GM10266 (cell line): ENCODE measurements at regions not wholly inside any gene's neighbourhood (a gene's known extent, or its start where the extent isn't known, plus 50 kb on each side); places are given as distances from the start of the nearest gene placed in this dataset.
"Not testable (repeated sequence)": the region's sequence is repeated elsewhere in the genome, so short reads cannot be mapped to it uniquely, and the experiment has no call there.

Experiments used
- DNase-seq: peaks from one replicate; pipeline ENCODE4 v3.0.0; 2012; ENCODE audit errors: extremely low spot score
- TF ChIP-seq, protein P1 (sequence below): IDR thresholded peaks from 2 replicates; pipeline ENCODE4 v1.5.1; 2012; ENCODE audit warnings: mild to moderate bottlenecking, low read depth; ENCODE audit not compliant: control insufficient read depth, insufficient read depth; ENCODE audit errors: missing control alignments

DNA sequence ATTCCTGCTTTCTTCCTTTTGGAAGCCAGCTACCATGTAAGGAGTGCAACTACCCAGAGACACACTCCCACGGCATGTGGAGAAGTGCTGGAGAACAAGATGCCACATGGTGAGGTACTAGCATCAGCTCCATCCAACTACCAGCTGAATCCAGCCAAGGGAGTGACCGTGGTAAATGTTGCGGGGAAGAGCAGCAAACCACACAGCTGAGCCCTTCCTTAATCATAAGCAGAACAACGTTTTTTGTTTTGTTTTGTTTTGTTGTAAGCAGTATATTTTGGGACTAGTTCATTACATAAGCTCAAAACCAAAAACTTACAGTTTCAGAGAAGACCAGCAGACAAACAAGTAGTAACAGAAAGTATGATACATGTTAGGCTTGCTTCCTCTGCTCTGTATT, 212.6 kb upstream of the ATP10A start:
- no peak for DNase-seq
- TF ChIP-seq, protein P1, sequence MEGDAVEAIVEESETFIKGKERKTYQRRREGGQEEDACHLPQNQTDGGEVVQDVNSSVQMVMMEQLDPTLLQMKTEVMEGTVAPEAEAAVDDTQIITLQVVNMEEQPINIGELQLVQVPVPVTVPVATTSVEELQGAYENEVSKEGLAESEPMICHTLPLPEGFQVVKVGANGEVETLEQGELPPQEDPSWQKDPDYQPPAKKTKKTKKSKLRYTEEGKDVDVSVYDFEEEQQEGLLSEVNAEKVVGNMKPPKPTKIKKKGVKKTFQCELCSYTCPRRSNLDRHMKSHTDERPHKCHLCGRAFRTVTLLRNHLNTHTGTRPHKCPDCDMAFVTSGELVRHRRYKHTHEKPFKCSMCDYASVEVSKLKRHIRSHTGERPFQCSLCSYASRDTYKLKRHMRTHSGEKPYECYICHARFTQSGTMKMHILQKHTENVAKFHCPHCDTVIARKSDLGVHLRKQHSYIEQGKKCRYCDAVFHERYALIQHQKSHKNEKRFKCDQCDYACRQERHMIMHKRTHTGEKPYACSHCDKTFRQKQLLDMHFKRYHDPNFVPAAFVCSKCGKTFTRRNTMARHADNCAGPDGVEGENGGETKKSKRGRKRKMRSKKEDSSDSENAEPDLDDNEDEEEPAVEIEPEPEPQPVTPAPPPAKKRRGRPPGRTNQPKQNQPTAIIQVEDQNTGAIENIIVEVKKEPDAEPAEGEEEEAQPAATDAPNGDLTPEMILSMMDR, result no peak

DNA sequence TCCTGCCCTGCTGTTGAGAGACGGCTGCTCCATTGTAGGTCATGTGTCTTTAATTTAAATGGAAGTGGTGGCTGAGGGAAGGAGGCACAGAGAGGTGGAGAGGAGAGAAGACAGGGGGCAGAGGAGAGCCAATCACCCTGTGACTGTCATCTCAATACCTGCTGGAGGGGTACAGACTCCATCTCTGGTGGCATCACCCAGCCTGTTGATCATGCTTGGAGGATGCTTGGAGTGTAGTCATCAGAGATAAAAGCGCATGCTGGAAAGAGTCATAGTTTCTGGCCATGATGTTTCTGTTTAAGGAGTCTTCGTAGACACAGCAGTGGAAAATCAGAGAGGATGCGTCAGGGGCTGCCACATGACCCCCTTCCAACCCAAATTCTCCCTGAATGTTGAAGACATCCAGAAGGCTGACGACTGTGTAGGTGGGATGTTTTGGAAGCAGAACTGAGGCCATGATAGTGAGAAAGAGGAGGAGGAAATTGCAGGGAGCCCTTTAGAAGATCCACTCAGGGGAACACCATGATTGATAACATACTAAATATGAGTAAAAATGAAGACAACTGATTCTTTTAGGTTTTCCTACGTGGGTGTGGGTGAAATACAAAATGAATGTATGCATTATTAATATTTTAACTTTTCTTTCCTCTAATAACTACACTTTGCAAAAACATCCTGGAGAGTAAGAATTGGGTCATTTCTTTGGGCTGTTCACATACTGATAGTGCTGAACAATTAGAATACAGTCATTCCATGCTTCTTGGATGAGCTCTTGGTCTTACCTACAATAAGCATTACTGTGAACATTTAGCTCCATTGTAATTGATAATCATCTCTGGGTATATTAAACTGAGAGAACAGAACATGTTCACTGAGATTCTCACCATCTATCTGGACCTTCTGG, 210.6 kb upstream of the ATP10A start:
- TF ChIP-seq, protein P1, result no peak
- DNase-seq, result no peak

DNA sequence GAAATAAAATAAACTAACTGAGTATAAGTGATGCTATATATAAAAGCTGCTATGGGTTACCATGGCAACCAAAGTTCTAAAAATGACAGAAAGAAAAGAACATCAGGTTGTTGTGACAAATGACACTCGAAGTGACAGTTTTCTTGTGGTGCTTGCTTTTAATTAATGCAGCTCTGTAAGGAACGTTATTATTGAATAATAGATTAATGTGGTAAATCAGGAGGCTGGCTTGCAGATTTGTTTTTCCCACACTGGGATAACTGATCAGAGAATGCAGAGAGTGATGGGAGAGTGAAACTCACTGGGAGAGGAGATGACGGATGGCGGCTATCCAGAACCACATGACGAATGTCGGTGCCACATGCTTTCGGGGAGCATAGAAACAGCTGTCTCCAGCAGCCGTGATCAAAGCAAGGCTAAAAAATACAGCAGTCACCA, 207.0 kb upstream of the ATP10A start:
- DNase-seq, result no peak
- TF ChIP-seq, protein P1, result no peak

DNA sequence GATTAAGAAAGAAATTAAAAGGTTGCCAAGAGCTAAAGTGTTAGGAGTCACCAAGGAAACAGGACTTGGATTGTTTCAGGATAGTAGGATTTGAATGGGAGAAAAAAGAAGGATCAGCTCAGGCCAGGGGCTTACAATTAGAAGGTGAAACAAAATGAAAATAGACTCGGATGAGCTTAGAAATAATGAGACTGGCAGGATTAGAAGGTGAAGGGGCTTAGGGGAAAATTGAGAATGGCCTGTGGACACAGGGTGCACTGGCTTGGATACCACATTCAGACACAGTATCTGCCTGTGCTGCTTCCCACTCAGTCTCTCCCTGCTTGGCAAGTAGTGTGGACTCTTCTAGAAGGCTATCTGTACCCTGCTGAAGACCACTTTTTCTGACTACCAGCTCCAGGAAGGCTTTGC, 206.1 kb upstream of the ATP10A start:
- TF ChIP-seq, protein P1, result no peak
- no peak for DNase-seq

DNA sequence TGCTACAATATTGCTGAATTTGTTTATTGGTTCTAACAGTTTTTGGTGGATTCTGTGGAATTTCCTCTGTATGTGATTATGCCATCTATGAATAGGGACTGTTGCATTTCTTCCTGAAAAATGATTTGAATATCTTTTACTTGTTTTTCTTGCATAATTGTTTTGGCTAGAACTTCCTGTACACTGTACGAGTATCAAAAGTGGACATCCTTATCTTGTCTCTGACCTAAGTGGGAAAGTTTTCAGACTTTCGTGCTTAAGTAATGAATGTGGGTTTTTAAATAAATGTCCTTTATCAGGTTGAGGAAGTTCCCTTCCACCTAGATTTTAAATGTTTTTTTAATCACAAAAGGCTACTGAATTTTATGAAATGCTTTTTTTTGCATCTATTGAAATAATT, 203.8 kb upstream of the ATP10A start:
- TF ChIP-seq, protein P1, result no peak
- no peak for DNase-seq

DNA sequence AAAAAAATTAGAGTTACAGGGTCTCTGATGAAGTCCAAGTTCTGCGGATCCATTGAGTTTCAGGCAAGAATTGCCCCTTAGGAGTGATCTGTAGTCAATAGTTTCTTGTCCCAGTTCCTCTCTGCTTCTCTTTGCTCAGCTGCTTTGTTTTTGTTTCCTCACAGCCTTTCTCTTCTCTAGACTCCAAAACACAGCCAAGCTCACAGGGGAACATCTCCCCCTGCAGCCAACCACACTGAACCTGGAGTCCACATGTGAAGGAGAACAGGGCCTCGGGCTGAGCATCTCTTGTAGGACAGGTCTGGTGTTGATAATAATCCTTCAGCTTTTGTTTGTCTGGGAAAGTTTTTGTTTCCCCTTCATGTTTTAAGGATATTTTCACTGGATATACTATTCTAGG, 202.6 kb upstream of the ATP10A start:
- TF ChIP-seq, protein P1, result no peak
- DNase-seq, result no peak

DNA sequence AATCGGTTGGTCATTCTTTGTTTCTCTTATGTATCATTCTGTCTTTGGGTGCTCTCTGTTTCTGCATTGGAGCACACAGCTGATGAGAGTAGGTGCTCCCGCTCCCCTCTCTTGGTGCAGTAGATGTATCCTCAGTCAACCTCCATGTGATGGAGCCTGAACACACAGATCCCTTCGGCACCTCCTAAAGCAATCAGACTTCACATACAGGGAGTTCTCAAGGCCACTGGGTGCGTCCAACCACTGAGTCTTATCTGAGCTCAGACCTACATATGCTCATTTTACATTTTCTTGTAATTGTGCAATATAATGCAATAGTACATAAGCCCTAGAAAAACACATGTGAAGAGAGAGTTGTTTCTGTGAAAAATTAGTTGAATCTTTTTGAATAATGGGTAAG, 198.1 kb upstream of the ATP10A start:
- no peak for DNase-seq
- TF ChIP-seq, protein P1, result no peak

DNA sequence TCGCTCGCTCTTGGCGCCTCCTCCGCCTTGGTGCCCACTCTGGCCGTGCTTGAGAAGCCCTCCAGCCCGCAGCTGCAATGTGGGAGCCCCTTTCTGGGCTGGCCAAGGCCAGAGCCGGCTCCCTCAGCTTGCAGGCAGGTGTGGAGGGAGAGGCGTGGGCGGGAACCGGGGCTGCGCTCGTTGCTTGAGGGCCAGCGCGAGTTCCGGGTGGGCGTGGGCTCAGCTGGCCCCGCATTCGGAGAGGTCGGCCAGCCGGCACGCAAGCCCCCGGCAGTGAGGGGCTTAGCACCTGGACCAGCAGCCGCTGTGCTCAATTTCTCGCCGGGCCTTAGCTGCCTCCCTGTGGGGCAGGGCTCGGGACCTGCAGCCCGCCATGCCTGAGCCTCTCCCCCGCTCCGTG, 193.6 kb upstream of the ATP10A start:
- DNase-seq, result not testable (repeated sequence)
